ENCODE measurements at regions not wholly inside any gene's neighbourhood (a gene's known extent, or its start where the extent isn't known, plus 50 kb on each side); places are given as distances from the start of the nearest gene placed in this dataset.

- Histone ChIP-seq H3K36me3 (no peaks in the 10 kb centered on the region), H3K4me1 (peaks cover 10 to 21% of the 10 kb centered on the region in 2 donors), H3K9me3 (no peaks in the 10 kb centered on the region), H3K27me3 (no peaks in the 10 kb centered on the region), H3K4me3 (no peak overlapping the region), H3K27ac (peak overlapping the region in 1 of 4 donors; percentile 27)
- DNase-seq = no peak
- in situ Hi-C loops (cut with MboI; ENCODE audit: low sequenced_read_pairs in 4 of 4) = no loop called here
- peak in 1 of 2 donors; percentile 37 for ATAC-seq
- intact Hi-C loops (cut with DNase I; ENCODE audit: low total_unique reads) = no loop called here
- no peak for TF ChIP-seq POLR2A (IDR thresholded peaks at IDR 0.05)
- TF ChIP-seq, protein P1, sequence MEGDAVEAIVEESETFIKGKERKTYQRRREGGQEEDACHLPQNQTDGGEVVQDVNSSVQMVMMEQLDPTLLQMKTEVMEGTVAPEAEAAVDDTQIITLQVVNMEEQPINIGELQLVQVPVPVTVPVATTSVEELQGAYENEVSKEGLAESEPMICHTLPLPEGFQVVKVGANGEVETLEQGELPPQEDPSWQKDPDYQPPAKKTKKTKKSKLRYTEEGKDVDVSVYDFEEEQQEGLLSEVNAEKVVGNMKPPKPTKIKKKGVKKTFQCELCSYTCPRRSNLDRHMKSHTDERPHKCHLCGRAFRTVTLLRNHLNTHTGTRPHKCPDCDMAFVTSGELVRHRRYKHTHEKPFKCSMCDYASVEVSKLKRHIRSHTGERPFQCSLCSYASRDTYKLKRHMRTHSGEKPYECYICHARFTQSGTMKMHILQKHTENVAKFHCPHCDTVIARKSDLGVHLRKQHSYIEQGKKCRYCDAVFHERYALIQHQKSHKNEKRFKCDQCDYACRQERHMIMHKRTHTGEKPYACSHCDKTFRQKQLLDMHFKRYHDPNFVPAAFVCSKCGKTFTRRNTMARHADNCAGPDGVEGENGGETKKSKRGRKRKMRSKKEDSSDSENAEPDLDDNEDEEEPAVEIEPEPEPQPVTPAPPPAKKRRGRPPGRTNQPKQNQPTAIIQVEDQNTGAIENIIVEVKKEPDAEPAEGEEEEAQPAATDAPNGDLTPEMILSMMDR (IDR thresholded peaks at IDR 0.05 in 4 of 5, conservative IDR thresholded peaks at IDR 0.05 in 1 of 5) = no peak
Measured at GRCh38 chr10:4725917-4726606, 99.9 kb upstream of the AKR1E2 start.

- TF ChIP-seq POLR2A (IDR thresholded peaks at IDR 0.05) = no peak
- TF ChIP-seq, protein P1 (IDR thresholded peaks at IDR 0.05 in 4 of 5, conservative IDR thresholded peaks at IDR 0.05 in 1 of 5) = no peak
- ATAC-seq = no peak
- Histone ChIP-seq H3K9me3 (no peaks in the 10 kb centered on the region), H3K4me3 (no peak overlapping the region), H3K27ac (no peak overlapping the region), H3K36me3 (no peaks in the 10 kb centered on the region), H3K27me3 (no peaks in the 10 kb centered on the region), H3K4me1 (peaks cover 25 to 38% of the 10 kb centered on the region in 2 donors)
- no peak for DNase-seq
- in situ Hi-C loops (cut with MboI; ENCODE audit: low sequenced_read_pairs in 4 of 4) = no loop called here
- intact Hi-C loops (cut with DNase I; ENCODE audit: low total_unique reads) = no loop called here
Measured at GRCh38 chr10:4723860-4724259, 102.1 kb upstream of the AKR1E2 start.

DNA sequence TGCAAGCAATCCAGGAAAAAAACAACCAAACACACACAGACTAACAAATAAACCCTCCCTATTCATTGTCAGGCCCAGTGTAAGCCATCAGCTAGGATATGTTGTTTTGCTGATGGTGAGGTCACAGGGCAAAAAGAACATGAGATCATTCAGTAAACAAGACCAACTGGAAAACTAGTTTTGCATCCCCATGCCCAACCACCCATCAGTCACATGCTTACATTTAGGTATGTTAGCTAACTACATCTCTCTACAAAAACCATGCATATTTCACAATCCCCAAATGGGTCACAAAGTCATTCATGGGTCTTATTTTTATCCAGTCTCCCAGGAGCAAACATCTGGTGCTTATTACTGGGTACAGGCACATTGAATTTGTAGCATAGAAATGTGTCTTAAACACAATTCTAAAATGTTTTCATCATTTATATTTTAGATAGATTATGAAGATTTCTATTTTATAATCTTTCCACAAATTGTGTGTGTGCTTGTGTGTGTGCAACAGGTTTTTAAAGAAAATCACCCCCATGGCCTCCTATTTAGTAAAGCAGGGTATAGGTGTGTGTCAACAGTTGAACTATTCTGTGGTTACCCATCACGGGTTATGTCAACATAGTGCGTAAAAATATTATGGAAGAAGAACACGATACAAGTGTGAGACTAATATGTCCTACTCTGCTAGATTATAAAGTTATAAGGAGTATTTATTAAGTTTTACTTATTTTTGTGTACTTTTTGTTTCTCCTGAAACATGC lies 103.8 kb upstream of the AKR1E2 start:
- TF ChIP-seq POLR2A (IDR thresholded peaks at IDR 0.05) = no peak
- TF ChIP-seq, protein P1 (IDR thresholded peaks at IDR 0.05 in 4 of 5, conservative IDR thresholded peaks at IDR 0.05 in 1 of 5) = no peak
- no peaks in the 10 kb centered on the region for H3K36me3 ChIP-seq
- peak overlapping the region in 3 of 4 donors; percentile 51 to 62 (median 55) for H3K27ac ChIP-seq
- H3K4me1 ChIP-seq = peaks cover 25 to 42% of the 10 kb centered on the region in 2 donors
- intact Hi-C loops (cut with DNase I; ENCODE audit: low total_unique reads) = no loop called here
- no peaks in the 10 kb centered on the region for H3K27me3 ChIP-seq
- DNase-seq (peak; percentile 54 to 66), ATAC-seq (peak; percentile 81)
- in situ Hi-C loops (cut with MboI; ENCODE audit: low sequenced_read_pairs in 4 of 4) = no loop called here
- no peak overlapping the region for H3K4me3 ChIP-seq
- H3K9me3 ChIP-seq = no peaks in the 10 kb centered on the region

DNA sequence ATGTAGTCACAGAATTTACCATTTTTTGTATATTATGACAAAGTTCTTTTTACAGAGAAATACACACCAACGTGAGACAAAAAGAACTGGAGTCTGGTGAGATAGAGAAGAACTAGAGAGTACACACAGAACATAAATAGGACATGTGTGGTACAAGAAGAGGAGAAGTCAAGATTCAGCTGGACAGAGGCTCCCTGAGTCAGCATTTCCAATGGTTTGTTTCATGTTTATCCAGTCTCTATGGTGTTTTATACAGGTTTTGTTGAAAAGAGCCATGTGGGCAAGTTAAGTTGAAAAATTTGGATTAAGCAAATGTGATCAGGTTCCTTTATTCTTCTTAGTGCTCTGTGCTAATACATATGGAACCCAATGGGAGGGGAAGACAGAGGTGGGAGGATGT lies 105.5 kb upstream of the AKR1E2 start:
- TF ChIP-seq, protein P1 (IDR thresholded peaks at IDR 0.05 in 4 of 5, conservative IDR thresholded peaks at IDR 0.05 in 1 of 5) = no peak
- no peak for TF ChIP-seq POLR2A (IDR thresholded peaks at IDR 0.05)
- in situ Hi-C loops (cut with MboI; ENCODE audit: low sequenced_read_pairs in 4 of 4) (no loop called here), intact Hi-C loops (cut with DNase I; ENCODE audit: low total_unique reads) (no loop called here)
- DNase-seq (no peak), ATAC-seq (no peak)
- H3K9me3 ChIP-seq = no peaks in the 10 kb centered on the region
- no peaks in the 10 kb centered on the region for H3K27me3 ChIP-seq
- H3K27ac ChIP-seq = peak overlapping the region in 2 of 4 donors; percentile 16 to 47
- H3K4me1 ChIP-seq = peaks cover 20 to 35% of the 10 kb centered on the region in 2 donors
- H3K36me3 ChIP-seq = no peaks in the 10 kb centered on the region
- H3K4me3 ChIP-seq = no peak overlapping the region
